ENCODE measurements at regions not wholly inside any gene's neighbourhood (a gene's known extent, or its start where the extent isn't known, plus 50 kb on each side); places are given as distances from the start of the nearest gene placed in this dataset.

DNA sequence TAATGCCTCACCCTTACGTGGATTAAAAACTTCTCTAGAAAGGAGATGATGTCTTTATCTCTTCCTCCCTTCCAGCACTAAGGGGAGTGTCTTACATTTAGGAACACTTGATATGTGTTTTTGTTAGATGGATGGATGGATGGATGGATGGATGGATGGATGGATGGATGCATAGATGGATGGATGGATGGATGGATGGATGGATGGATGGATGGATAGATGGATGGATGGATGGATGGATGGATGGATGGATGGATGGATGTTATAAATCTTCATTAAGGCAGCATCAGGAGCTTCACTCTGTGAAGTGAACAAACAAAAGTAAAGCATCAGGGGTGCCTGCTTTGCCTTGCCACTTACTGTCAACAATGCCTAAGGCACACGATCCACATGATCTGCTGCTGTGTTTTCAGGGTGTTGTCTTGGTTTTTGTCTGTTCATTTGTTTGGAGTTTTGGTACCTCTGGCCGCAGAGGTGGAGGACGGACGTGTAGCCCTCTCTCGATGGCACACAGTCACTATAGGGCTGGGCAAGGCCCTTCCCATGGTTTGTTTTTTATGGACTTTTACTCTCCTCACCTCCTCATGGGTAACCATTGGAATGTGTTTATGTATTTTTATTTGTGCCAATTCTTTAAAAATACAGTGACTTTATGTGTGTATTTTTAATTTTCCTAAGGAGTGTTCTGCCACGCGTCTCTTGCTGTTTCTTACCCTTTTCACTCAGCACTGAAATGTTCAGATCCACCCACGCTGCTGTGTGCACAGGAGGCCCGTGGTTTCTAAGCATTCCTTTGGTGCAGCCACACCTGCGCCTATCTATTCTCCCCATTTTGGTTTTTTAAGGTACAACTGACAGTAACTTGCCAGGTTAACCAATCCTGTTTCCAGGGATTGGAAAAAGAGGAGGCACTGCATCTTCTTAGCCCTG lies 91.8 kb upstream of the ENPP6 start:
- DNase-seq = no peak

DNA sequence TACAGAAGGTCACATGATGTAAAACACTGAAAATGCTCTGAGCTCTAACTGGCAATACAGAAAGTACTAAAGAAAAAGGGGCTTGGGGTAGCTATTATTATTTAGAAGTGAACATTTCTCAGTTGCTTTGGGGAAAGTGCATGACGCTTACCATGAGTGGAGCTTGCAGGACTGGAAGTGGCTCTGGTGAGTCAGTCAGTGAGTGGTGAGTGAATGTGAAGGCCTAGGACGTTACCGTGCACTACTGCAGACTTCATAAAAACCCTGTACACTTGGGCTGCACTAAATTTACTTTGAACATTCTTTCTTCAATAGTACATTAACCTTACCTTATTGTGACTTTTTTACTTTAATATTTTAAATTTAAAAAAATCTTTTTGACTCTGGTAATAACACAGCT lies 89.3 kb upstream of the ENPP6 start:
- no peak for DNase-seq

DNA sequence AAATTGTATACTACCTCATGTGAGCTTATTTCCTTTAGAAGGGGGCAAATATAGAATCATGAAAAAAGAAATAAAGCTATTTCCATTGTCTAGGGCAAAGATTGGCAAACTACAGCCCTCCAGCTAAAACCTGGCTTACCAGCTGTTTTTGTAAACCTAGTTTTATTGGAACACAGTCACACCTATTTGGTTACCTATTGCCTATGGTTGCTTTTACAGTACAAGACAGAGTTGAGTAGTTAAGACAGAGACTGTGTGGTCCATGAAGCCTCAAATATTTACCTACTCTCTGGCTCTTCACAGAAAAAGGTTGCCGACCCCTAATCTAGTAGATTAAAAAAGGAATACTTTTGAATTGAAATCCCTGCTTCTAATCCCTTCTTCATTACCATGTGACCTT lies 88.8 kb upstream of the ENPP6 start:
- DNase-seq = no peak

DNA sequence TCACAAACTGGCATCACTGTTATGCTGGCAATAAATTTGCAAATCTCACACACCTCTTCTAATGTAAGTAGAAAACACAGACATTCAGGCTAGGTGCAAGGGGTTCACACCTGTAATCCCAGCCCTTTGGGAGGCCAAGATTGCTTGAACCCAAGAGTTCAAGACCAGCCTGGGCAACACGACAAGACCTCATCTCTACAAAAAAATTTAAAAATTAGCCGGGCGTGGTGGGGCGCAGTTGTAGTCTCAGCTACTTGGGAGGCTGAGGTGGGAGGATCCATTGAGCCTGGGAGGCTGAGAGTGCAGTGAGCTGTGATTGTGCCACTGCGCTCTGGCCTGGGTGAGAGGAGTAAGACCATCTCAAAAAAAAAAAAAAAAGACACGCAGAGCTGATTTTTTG lies 83.1 kb upstream of the ENPP6 start:
- DNase-seq = no peak

DNA sequence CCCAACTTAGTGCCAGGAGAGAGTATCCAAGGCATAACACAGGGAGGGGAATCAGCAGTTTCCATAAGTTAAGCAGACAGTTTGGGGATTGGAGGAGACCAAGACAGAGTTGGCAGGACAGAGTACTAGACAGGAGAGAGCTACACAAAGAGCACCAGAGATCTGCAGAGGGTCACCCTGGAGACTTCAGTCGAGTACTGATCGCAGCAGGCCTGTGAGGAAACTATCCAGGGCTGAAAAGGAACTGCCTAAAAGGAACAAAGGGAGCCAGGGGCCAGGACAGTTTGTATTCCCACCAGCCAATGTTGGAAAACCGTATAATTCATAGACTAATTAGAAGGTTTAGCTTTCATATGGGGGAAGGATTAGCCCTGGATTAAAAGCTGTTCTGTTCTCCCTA lies 80.6 kb upstream of the ENPP6 start:
- DNase-seq = no peak

DNA sequence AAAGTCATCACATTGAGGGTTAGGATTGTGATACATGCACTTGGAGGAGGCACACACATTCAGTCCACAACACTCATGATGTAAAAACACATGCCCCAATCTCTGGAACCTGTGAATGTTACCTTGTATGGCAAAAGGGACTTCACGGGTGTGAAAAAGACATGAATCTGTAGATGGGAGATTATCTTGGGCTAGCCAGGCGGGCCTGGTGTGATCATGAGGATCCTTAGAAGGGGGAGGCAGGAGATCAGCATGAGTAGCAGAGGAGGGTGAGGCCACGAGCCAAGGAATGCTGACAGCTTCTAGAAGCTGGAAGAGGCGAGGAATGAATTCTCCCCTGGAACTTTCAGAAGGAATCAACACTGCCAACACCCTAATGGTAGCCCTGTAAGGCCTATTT lies 77.5 kb upstream of the ENPP6 start:
- DNase-seq = no peak

DNA sequence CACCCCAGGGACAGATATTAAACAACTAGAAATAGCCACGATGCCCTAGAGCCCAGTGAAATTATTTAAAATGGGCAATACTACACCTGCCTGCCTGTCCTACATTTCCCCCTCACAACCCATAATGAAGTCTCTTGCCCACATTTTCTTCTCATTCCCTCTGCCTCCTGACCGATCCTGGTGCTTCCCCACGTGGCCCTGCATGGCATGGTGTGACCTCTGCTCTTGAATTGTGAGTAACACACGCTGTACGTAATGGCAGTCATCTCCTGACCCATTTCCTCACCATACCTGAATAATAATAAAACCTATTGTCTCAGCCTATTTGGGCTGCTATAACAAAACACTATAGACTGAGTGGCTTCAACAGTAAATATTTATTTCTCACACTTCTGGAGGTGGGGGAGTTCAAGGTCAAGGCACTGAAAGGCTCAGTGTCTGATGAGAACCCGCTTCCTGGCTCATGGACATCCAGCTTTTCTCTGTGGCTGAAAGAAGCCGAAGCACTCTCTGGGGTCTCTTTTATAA lies 77.0 kb upstream of the ENPP6 start:
- DNase-seq = no peak

DNA sequence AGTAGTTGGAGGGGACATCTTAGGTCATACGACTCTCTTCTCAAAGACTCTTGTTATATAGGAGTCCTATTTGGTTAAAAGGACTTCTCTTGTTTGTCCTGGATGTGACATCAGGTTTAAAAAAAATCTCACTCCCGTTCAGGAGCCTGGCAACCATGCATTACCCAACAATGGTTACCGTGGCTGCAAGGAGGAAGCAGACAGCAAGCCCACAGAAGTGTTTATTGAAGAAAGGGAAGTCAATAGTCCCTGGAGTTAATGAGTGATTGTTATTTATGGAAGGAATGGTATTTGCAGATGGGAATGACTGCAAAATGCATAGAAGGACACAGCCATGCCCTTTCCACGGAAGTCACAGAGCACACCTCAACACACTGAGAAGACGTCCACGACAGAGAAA lies 75.9 kb upstream of the ENPP6 start:
- DNase-seq = no peak

DNA sequence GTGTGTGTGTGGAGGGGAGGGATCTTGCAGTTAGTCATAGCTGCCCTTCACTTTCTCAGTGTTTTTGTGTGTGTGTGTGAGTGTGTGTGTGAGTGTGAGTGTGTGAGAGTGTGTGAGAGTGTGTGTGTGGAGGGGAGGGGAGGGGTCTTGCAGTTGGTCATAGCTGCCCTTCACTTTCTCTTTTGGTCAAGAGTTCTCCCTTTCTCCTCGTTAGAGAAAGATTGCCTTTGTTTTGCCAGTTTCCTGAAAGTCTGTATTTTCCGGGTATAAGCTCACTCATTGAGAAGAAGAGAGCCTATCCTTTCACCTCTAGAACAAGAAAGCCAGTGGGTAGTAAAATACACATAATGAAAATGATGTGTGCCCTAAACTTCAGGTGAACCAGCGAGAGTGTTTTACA lies 75.2 kb upstream of the ENPP6 start:
- DNase-seq = no peak

DNA sequence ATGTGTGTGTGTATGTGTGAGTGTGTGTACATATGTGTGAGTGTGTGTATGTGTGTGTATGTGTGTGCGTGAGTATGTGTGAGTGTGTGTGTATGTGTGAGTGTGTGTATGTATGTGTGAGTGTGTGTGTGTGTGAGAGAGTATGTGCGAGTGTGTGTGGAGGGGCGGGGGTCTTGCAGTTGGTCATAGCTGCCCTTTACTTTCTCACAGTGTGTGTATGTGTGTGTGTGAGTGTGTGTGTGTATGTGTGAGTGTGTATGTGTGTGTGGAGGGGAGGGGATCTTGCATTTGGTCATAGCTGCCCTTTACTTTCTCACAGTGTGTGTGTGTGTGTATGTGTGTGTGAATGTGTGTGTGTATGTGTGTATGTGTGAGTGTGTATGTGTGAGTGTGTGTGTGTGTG lies 74.8 kb upstream of the ENPP6 start:
- no peak for DNase-seq

DNA sequence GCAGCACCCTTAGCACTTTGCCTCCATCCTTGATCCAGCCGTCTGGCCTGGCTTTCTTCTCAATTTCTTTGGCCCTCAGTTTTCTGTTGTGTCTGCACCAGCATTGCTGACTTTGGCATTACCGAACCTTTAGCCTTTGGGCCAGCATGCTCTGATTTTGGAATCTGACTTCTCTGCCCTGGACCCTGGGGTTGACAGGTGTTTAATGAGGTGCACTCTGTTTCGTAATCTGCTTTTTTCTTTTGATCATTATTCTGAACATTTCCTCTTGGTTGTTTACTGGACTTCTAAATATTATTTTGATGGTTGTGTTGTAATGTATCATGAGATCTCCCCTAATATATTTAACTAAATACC lies 71.5 kb upstream of the ENPP6 start:
- DNase-seq = no peak

DNA sequence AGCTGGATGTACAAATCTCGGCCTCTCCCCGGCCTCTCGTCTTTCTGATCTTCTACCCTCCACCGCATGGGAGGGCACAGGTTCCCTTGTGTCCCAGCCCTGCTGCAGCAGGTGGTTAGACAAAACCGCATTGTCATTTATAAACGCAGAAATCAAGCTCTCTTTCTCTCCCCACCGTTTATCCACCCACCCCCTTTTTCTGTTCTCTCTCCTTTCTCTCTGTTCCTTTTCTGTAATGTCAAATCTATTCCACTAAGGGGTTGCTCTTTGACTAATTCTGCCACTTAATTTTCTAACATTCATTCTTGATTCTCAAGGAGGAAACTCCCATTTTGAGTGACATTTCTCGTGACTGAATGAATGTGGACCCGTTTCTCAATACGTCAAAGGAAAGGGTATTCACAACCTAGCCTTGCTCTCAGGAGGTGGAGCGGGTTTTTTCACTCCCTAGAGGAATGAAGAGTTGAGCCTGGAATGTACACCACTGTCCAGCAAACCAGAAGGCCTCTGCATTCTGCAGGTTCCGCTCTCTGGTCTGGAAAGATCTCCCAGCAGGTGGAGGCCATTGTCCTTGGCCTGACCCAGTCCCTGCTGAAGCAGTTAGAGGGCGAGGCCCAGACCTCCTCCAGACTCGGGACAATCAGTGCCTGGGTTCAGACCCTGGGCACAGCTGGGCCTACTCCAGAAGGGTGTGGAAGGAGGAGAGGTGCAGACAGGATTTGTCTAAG lies 70.9 kb upstream of the ENPP6 start:
- DNase-seq = no peak

DNA sequence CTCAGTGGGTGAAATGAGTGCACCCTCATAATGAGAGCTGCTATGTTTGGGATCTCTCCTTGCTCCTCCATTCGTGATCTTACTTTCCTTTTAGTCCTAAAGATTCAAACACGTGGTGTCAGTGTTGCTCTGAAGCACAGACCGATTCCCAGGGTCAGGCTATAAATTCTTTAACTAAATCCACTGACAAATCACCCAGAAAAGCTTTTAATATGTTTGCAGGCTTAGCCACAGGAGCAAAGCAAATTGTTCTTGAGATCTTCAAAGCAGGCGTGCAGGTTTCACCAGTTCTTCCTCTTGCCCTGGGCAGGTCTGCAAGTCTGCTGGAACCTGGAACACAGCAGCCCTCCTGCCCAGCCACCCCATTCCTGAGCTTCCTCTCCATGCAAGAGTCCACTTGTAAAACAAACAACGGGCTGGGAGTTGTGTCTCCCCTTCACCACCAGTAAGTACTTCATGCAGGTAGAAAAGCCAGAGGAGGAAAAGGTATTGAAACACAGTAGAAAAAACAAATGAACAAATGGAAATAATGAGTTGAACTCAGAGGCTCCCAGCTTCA lies 70.1 kb upstream of the ENPP6 start:
- no peak for DNase-seq

DNA sequence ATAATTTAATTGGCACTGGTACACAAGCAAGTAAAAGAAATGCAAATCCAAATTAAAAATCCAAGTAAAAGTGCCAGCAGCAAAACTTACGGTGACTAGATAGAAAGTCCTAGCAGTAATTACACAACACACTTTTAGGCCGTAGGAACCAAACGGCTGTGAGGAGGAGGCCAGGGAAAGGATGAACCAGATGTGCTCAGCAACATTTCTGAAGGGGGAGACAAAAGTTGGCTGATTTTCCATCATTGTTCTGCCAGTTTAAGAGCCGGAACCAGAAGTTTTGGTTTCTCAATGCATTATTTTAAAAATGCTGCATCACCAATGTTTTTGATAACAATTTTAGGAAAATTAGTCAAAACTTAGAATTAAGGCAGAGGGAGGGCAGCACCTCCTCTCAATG lies 68.7 kb upstream of the ENPP6 start:
- DNase-seq = no peak

DNA sequence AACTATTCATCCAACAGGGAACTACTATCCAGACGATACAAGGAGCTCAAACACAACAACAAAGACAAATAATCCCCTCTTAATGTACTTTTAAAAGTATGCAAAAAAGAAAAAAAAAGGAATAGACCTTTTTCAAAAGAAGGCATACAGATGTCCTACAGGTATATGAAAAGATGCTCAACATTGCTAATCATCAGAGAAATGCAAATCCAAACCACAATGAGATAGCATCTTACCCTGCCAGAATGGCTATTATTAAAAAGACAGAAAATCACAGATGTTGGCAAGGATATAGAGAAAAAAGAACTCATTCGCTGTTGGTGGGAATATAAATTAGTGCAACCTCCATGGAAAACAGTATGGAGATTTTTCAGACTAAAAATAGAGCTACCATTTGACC lies 67.1 kb upstream of the ENPP6 start:
- DNase-seq = no peak

DNA sequence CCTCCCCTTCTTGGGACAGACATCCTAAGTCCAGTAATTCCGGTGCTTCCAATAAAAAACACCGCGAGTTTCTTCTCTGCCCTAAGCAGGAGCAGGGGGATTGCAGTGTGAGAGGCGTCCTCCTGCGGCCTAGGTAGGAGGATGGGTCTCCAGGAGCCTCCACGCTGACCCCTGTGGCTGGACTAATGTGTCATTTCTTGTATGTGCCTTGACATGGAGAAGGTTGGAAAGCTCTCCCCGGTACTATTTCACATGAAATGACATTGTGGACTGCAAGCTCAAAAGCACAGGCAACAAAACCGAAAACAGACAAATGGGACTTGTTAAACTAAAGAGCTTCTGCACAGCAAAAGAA lies 66.6 kb upstream of the ENPP6 start:
- no peak for DNase-seq

DNA sequence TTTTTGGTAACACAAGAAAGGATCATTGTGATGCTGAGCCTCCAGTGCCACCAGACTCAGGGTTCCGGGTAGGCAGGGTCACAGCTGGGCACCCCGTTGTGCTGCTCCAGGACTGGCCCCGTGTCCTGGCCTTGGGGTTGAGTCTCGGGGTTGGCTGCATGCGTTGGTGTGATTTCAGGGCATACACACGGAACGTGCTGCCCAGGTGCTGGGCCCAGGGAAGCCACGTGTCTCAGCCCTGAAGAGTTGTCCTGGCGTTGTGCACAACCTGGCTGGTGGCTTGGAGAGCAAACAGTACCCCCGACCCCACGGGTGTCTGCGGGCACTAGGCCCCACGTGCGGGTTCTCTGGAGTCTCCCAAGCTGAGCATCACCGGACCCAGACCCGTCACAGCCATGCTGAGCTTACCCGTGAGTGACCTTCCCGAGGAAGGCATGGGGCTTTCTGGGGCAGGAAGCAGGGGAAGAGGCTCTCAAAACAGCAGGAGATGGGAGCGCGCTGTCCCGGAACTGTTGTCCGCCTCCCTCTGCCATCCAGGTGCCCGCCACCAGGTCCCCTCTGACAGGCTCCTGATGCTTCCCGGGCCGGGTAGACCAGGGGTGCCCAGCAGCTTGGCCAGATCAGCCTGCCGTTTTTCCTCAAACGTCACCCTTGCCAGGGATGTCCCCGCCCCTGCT lies 66.1 kb upstream of the ENPP6 start:
- DNase-seq = no peak

DNA sequence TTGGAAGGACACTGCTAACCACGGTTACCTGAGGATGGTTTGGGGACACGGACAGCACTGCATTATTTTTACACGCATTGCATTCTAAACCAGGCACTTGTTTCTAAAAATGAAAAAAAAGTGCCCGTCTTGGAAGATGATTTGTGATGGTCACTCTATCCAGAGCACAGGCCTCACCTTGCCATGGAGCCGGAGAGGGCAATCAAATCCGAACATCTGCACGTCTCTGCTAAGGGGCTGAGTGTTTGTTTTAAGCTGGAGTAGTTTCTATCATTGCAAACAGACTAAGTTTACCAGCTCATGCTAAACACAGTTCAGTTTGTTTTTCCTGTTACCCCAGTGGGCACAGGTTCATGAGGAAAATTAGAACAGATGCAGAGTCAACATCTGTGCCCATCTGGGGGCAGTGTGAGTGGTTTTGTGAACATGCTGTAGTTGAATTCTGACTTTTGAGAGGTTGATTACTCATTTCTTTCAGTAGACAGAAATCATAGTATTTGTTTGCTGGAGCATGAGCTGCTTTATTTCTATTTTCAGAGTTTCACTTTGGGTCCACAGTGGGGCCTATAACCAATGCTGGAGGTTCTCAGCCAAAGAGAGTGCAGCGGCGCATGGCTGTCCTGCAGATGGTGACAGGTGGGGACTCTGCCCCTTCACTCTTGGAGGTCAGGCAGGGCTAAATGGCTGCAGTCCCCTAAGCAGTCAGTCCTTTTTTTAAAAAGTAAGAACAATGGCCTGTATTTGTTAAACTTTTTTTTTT lies 65.4 kb upstream of the ENPP6 start:
- DNase-seq = no peak

DNA sequence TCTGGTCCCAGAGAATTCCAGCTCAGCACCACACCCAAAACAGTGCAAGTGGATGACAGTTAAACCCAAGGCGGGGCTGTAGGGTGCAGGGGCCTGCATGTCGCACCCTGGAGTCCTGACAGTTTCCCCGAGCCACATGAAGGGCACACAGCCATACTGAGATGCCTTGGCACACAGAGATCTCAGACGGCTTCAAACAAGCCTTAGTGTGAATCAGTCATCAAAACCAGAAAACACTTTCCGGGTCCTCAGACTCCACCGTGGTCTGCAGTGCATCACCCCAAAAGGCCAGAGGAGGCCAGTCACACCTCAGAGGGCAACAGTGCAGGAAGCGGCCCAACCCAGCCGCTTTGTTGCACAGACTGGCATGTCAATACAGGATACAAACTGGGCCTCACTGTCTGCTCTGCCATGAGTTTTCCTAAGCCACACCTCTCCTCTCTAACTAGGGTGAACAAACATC lies 64.6 kb upstream of the ENPP6 start:
- peak; percentile 23 for DNase-seq

DNA sequence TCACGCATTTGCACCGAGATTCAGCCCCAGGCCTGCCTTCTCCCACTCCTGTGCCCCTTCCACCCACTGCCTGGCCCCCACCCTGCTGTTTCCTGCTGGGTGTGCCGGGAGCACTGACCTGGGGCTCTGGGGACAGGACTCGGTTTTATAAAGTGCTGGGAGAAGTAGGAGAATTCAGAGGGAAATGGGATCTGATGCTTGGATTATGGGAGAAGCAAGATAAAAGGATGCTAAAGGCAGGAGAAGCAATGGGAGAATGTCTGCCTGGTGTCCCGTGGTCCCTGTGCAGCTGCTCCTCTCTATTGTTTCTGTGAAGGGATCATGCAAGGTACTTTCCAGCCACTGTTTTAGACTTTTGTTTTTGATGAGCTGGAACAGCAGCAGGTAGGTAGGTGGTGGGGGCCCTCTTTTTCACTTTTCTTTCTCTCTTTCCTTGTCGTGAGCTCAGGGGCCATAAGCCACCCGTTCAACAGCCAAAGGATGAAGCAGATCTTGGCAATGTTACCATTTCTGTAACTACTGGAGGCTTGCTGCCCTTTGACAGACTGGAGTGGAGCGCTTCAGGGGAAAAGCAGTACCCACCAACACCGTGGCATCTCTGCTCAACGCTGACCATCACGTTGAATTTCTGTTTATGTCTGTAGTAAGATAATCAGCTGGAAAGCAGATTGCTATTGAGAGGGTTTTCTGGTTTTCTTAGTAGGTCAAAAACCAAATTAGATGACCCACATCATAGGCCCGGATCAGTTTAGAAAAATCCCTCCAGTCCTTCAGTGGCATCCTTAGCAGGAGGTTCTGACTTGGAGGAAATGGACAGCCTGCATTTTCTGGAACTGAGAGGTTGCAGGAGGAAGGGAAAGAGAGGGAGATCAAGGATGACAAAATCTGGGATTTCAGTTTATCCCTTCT lies 63.8 kb upstream of the ENPP6 start:
- DNase-seq = no peak

DNA sequence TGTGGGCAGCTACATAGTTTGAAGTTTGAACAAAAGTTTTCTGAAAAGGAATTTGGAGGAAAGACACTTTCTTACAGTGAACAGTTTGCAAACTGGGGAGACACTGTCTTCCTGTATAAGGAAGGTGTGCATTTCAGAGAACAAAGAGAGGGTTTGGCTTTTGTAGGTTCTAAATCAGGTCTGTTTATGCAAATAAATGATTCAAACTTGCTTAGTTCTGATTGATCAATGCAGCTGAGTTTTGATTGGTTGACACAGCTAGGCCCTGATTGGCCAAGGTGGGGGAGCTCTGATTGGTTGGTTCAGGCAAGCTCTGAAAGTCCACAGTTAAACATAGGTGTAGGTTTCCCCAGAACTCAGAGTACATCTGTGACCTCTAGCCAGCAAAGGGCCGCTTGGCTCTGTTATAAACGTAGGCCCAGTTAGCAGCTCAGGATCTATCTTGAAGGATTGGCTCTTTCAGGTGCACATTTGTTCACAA lies 63.0 kb upstream of the ENPP6 start:
- peak; percentile 43 for DNase-seq

Measured in central memory CD4-positive, alpha-beta T cell (primary cell).